ENCODE measurements at regions not wholly inside any gene's neighbourhood (a gene's known extent, or its start where the extent isn't known, plus 50 kb on each side); places are given as distances from the start of the nearest gene placed in this dataset.

DNA sequence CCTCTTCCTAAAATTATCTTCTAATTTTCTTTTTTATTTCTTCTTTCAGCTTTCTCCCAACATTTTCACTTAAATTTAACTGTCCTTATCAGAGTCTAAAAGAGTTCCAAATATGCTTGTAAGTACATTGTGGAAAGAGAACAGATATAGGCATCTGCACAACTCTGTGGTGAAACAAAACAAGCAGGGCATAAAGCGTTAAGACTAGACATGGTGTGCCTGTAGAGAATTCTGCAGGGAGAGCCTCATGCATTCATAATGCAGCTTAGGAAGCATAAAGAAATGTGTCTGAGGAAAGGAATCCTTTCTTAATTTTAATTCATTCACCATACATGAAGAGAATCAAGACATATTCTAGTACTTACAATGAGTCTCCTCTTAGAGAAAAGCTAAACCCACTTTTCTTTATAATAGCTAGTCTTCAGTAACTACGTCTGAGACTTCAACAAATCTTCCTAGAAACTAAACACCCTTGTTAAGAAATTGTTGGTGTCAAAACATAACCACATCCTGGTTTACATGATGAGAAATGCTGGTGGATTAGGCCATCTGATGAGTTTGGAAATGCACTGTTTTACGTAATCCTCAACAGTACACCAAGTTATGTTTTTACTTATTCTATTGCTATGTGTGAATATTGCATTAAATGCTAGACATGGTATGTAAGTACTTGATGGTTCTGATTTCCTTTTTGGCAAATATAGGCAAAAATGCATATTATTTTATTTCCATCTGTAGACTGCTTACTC, 307.8 kb upstream of the GIMD1 start:
- DNase-seq, result no peak

DNA sequence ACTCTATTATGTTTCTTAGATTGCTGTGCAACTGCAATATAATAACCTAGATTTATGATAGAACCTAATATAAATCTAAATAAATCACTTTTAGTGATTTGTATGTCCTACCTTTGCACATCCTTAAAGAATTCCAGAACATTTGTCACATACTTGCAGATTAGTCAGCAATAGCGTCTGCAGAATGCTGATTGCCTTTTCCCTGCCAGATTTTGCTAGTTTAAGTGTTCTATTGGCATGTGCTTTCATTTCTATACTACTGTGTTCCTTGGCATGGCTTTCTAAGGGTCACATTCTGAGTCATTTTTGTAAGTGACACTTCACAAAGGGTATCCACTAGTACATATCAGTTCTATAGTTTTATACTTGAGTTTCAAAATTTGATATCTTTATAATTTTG, 303.1 kb upstream of the GIMD1 start:
- DNase-seq, result no peak

DNA sequence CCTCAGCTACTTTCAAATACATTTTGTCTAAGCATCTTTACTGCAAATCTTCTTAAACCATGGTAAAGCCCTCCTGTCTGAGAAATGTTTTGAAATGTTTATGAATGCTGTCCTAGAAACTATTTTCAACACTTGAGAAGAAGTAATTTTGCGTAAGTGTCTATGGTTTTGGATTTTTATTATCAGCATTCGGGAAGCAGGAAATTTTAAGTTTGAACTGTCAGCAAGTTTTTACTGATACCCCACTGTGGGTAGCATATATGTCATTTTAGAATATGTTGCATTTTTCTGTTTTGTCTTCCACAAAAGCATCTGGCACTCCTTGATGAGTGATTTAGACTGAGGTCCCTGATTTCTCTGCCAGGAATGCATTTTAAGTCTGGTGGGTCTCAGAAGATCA, 302.4 kb upstream of the GIMD1 start:
- DNase-seq, result no peak

DNA sequence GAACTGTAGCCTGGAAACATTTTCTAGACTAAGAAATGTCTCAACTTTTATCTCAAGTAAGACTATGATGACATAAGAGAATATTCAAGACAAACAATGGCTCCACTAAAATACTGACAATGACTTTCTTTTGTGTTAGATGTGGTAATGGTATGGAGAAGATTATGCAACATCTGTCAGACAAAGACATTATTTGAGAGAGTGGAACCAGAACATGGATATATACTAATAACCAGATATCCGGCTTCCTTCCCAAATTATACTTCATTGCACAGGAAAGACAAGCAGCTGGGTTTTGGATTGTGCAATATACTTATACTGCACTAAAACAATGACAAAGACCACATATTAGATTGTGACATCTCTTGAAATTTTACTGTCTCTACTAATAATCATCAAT, 290.8 kb upstream of the GIMD1 start:
- no peak for DNase-seq

DNA sequence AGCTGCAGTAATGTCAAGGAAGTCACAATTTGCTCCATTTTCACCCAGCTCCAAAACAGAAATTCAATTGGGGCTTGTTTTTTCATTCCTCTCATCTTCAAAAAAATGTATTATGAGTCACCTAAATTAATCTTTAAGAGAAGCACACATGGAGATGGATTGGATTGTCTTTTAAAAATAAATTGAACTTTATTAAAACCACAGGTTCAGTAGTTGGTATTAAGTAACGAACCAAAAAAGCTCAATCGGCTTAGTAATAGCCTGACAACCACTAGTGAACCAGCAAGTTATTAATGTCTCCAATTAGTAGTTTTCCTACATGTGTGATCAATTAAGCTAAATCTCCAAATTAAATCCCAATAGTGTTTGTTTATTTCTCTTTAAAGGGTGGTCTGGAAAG, 283.5 kb upstream of the GIMD1 start:
- no peak for DNase-seq

DNA sequence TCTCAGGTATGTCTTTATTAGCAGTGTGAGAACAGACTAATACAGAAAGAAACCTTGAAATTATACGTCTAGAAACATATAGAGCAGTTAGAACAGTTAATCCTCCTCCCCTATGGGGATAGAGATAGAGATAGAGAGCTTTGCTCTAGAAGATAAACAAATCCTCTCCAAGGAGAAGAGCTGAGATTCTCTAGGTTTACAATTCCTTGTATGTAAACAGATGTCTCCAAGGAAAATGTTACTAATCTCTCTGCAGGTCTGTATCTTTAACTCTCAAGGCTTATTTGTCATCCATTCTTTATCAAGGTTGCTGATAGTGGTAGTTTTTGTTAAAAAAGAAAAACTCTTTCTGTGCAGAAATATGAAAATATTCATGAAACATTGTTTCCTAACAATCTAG, 282.1 kb upstream of the GIMD1 start:
- DNase-seq, result no peak

DNA sequence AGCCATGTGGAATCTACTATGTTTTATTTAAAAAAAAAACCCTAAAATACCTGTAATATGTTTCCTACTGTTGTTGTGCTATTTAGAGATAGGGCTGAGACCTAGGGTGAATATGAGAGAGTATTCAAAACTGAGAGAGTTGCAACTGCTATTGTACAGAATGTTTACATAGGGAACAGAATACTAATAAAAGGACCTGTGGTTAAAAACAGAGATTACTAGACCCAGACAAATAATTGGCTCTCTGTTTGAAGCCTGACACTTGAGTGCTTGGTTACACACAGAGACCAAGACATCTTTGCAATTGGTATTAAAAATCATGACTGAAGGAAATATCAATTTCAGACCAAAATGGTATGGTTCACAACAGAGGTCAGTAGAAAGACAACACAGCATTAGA, 278.9 kb upstream of the GIMD1 start:
- DNase-seq, result no peak

DNA sequence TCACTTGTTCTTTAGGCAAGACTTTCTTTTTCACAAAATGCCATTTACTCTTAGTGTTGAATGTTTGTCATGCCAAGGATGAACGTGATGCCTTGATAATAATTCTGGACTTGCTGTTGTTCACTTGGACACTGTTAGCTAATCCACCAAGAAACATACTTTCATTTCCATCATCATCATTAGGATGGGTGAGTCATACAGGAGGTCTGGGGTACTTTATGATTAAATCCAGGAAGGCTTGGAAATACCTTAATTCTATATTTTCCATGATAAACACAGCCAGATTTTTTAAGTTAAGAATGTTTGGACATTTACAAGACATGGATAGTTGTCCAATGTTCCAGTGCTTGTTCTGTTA, 260.7 kb upstream of the GIMD1 start:
- DNase-seq, result no peak

DNA sequence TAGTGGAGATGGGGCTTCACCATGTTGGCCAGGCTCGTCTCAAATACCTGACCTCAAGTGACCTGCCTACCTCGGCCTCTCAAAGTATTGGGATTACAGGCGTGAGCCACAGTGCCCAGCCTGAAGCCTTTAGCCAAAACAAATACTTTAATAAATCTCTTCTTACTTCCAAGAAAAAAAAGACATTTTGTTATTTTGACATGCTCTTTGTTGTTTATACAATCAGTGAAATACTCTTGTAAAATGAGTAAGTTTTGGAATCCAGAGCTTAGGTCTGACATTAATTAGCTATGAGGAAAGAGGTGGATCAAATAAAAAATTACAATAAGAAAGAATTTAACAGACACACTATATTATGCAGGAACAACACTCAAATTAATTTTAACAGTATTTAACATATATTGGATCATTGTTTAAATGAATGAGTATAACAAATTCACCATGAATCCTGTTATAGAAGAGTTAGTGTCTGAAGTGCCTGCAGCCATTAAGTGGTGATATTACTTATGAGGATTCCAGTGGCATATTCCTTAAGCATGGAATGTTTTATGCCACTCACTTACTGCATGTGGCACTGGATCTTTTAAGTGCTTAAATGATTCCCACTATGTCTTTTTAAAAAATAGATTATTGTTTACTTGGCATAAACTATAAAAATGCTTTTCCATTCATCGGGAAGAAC, 260.1 kb upstream of the GIMD1 start:
- no peak for DNase-seq

DNA sequence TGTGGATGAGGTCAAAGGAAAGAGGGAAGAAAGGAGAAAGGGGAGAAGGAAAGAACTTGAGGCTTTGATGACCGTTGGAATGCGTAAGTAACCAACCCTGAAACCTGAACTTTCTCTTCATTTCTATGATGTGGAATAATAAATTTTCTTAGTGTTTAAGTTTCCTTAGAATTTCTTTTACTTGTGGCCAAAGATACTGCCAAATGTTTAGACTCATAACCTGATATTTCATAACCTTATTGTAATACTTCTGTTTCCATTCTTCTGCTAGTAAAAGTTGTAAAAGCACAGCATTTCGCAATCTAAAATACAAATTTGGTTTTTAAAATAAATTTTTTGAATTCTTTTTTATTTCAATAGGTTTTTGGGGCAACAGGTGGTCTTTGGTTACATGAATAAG, 258.5 kb upstream of the GIMD1 start:
- no peak for DNase-seq

DNA sequence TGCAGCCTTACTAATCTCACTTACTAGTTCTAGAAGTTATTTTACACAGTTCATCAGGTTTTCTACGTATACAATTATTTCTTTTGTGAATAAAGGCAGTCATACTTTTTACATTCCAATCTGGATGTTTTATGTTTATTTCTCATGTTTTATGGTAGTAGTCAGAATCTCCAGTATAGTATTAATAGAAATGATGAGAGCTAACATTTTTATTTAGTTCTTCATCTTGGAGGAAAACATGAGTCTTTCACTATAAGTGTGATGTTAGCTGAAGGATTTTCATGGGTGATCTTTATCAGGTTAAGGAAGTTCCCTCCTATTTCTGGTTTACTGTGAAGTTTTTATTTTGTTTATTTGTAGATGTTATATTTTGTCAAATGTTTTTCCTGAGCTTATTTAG, 256.1 kb upstream of the GIMD1 start:
- DNase-seq, result no peak

DNA sequence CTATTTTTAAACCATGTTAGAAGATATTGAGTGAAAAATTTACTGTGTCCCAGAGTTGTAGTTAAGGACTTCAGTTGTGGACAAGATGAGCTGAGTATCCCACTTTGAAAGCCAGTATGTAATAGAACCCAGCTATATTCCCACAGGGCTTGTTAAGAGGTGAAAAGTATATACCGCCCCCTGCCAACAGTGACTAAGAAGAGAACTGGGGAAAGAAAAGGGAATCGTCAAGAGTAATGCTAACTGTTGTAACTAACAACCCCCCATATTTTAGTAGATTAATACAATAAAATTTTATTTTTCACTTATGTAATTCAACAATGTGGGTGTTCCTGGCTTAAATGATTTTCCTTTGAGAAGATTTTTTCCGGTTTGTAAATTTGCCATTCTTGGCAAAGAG, 250.4 kb upstream of the GIMD1 start:
- DNase-seq, result no peak

DNA sequence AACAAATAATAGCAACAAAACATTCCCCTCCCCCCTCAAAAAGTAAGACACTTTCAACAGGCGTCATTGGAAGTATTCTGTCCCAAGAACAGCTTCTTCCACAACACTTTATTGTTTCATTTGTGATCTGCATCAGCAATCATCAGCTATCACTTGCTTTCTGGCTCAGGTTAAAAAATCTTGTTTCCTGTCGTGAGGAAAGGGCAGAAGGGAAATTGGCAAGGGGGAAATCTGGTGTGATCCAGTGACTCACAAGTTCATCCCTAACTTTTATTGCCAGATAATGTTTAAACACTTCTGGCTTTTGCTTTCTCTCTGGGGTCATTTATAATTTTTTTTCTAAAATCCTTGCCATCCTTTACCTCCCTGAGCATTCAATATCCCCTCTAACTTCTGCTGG, 247.4 kb upstream of the GIMD1 start:
- DNase-seq, result no peak

DNA sequence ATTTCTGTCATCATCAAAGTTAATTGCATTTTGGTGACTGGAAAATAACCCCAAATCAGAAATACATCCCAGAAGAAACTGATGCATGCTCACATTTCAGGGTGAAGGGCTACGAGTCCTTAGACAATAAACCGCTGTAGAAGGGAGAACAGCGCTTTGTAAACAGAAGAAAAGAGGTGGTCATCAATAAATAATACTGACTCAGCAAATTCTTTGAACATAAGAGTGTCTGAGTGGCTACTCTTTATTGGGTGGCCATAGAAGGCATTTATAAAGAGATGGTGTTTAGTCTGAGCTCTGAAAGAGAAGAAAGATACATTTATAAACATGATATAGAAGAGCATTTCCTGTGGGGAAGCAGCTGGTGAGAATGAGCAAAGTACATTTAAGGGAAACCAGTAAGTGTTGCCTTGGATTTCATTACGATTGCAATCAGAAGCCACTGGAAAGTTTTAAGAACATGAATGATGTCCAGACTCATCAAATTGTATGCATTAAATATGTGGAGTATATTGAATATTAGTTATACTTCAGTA, 246.9 kb upstream of the GIMD1 start:
- DNase-seq, result no peak

DNA sequence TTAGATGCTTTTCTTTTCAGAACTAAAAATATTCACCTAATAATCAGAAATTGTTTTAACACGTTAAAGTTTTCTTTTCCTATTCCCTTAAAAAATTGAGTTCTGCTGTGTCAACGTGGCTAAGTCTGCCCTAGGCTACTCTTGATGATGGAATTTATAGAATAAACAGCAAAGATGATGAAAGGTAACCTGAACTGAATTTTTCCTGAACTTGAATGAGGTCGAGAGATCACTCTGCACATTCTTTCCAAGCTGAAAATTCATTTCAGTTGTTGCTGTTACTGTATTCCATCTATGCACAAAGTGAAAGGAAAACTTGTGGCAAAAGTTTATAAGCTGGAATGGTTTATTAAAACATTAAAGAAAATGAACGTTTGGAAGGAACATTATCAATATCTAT, 245.9 kb upstream of the GIMD1 start:
- no peak for DNase-seq

DNA sequence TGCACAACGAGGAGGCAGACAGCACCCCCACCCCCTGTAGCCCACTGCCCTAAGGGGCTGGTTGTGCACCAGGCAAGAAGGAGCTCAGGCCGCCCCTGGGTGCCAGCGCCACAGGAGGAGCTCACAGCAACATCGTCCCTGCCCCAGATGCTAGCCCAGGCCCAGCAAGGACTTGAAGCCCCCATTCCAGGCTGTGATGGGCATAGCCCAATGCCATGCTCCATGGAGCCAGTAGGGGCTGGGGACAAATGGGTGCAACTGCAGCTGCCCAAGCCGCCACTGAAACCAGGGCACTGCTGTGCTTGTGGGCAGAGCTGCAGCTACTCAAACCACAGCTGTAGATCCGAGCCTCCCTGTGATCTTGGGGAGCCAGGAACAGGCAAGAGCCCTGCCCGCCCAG, 241.3 kb upstream of the GIMD1 start:
- no peak for DNase-seq

DNA sequence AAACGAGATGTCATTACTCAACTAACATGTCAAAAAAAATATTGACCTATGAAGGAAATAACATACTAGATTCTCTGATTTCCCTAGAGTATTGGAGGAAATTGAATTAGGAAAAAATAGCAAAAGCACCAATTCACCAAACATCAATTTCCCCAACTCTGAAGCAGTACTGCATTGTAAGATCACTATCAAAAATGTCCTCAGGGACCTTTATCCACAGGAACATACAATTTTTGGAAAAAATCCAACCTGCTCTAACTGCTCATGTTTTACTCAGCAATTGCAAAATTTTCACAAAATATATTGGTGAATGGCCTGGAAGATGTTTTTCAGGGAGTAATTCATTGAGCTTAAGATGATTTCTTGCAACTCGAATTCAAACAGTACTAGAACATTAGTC, 239.0 kb upstream of the GIMD1 start:
- DNase-seq, result no peak

DNA sequence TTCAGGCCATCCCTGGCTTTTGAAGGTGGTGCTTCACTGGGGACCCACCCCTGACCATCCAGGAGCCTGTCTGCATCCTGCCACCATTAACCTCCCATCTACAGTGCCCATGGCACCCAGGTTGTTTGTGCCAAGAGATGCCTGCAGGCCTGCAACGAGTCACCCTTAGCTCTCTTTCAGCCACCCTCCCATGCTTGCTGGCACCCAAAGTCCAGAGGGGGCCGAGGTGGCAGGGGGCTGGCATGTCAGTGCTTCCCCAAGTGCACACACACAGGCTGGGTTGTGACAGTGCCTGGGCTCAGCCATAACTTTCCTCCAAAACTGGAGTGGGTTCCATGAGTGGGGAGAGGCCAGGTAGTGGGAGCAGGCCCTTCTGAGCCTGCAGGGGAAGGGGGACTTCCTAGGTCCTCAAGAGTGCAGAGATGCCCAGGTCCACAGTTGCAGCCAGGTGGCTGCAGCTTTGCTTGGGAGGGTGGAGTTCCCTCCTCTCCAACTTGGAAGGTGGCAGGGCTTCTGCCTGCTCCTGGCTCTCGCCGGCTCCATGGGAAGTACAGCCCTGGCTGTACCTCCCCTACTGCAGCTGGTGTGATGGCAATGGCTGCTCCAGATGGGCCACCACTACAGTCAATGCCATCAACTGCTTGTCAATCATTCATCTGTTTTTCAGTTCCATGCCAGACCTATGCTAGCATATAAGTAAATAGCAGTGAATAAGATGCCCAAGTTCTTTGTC, 235.9 kb upstream of the GIMD1 start:
- DNase-seq, result no peak

DNA sequence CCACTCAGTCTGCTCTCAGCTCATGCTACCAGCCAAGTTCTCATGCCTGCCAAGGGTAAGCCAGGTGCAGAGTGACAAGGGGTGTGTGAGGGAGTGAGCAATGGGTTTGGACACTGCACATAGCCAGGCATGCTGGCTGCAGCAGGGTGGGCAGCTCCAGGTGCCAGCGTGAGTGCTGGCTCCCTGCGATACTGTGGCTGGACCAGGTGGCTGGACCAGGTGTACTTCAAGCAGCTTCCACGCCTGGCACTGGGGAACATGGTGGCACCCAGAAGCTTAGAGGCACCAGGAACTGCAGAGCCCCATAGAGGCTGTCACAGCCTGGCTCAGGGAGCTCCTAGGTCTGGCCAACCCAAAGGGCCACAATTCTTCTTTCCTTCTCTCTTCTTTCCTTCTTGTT, 234.9 kb upstream of the GIMD1 start:
- no peak for DNase-seq

DNA sequence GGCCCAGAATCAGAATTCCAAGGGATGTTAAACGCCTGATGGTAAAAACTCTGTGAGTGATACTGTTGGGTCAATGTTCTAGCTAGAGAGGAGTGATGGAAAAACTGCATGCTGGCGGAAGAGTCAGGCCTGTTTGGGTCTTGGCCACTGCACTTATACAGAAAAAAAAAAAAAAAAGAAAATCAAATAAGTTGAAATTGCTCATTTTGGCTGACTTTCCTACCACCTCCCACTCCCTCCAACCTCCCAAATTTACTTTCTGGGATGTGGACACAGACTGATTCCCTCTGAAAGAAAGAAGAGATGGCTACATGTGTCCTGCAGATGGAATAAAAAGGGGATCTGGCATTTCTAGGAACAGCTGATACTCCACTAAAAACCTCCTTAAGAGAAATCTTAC, 234.1 kb upstream of the GIMD1 start:
- no peak for DNase-seq

DNA sequence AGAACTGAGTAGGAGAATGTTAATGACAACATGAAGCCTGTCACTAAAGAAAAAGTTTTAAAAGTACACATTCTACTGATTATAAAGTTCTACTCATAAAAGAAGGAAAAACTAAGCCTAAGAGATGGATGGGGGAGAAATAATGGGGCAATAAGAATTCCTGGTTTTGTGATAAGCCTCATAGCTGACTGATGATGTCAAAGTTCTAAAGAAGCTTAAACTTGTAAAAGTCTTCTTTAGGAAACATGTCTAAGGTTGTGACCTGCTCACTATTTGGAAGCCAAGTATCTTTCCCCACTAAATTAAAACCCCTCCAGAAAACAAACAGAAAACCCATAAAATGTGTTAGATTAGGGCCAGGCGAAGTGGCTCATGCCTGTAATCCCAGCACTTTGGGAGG, 232.9 kb upstream of the GIMD1 start:
- DNase-seq, result no peak

DNA sequence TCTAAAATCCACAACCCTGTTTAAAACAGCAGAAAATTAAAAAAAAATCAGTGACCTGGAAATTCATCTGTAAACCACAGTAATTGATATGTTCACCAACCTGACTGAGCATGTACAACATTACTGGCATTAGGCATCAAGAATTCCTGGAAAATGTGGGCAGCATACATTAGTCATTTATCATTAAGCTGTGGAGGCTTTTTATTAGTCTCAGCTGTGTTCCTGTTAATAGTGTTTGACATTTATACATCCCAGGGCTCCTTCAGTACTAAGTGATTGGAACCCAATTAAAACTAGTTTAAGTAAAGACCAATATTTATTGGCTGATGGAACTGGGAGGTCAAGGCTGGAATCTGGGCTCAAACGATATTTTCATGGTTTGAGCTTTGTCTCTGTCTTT, 227.3 kb upstream of the GIMD1 start:
- no peak for DNase-seq

DNA sequence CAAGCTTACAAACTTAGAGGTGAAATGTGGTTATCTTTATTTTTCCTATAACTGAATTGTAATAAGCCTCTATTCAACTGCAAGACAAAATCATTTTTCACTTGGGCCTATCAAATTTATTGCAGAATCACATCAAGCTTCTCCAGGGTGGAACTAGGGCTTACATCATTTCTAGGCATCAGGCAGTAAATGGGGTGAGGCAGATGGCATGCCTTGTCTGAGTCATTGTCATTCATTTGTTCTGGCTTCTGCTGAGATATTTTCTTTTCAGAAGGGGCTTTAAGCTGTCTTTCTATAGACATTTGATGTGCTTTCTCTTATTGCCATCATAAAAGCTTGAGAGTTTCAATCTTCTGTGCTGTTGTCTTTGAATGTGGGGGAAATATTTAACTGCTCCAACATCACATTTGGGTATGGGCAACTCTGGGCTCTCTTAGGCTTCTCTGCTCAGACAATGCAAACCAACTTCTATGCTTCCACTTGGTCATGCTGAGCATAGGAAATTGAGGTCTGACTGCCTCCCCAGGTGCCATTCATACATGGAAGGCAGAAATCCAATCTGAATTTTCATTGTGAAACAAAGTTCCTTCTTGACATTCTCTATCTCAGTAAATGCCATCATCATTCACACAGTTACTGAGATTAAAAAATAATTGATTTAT, 225.8 kb upstream of the GIMD1 start:
- no peak for DNase-seq

DNA sequence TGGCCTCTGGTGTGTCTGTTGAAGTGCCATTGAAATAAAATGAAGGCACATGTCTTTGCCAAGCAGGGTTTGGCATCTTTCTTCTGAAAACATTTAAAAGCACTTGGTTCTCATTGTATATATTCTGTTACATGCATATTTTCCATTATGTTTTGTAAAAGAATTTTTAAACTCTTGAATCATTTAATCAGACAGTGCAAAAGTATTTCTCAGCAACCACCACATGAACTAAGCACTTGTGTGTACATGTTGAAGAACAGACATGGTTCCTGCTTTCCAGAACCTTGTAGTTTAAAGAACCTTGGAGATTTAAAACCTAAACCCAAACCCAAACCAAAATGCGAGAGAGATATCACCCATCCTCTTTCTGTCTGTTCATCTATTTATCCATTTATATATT, 220.3 kb upstream of the GIMD1 start:
- no peak for DNase-seq
